GM12872 (cell line): ENCODE measurements at regions not wholly inside any gene's neighbourhood (a gene's known extent, or its start where the extent isn't known, plus 50 kb on each side); places are given as distances from the start of the nearest gene placed in this dataset.

ENCODE experiments used
- TF ChIP-seq, protein P1 (sequence below): IDR thresholded peaks from 3 replicates; pipeline ENCODE4 v1.5.1; 2011; ENCODE audit warnings: low read depth, mild to moderate bottlenecking, low read length, moderate library complexity; ENCODE audit not compliant: insufficient read depth

DNA sequence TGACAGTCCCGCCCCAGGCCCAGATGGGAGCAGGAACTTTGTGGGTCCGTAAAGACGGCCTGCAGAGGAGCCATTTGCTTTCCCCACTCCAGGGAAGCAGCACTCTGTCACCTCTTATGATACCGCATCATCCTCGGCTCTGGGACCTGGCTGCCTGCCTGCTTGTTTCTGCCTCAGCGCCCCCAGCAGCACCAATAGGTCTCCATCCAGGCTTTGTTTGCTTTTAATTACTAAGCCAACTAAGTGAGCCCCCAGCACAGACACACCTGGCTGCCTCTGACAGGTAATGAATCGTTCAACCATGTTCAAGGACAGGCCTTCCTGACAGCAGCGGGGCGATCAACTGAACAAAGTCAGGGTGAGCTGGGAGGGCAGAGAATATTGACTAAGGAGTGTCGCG lies 141.4 kb downstream of the C5orf15 start:
- TF ChIP-seq, protein P1, sequence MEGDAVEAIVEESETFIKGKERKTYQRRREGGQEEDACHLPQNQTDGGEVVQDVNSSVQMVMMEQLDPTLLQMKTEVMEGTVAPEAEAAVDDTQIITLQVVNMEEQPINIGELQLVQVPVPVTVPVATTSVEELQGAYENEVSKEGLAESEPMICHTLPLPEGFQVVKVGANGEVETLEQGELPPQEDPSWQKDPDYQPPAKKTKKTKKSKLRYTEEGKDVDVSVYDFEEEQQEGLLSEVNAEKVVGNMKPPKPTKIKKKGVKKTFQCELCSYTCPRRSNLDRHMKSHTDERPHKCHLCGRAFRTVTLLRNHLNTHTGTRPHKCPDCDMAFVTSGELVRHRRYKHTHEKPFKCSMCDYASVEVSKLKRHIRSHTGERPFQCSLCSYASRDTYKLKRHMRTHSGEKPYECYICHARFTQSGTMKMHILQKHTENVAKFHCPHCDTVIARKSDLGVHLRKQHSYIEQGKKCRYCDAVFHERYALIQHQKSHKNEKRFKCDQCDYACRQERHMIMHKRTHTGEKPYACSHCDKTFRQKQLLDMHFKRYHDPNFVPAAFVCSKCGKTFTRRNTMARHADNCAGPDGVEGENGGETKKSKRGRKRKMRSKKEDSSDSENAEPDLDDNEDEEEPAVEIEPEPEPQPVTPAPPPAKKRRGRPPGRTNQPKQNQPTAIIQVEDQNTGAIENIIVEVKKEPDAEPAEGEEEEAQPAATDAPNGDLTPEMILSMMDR, result no peak

DNA sequence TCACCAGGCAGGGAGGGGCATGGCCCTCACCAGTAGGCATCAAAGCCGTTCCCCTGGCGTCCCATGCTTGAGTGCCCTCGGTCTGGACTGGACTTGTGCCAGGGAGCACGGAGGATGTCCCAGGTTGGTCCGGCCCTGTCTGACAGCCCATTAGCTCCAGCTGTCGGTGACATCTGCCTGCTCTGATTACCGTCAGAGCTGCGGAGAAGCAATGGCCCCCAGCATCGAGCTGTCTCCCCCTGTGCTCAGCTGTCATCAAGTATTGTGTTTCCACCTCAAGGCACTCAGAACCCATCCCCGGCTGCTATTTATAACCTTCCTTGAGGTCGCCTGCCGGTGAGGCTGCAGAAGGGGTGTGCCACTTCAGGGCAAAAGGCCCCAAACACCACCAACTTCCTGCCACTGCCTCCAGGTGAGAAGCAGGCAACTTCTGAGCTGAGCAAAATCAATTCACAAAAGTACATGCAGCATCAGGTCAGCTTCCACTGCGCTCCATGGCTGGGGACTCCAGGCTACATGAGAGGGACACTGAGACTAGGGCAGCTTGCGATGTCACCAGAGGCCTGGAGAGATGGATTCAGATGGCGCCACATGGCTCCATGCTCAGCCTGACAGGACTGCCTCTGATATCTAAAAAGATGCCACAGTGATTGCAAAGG lies 142.7 kb downstream of the C5orf15 start:
- TF ChIP-seq, protein P1, result no peak

DNA sequence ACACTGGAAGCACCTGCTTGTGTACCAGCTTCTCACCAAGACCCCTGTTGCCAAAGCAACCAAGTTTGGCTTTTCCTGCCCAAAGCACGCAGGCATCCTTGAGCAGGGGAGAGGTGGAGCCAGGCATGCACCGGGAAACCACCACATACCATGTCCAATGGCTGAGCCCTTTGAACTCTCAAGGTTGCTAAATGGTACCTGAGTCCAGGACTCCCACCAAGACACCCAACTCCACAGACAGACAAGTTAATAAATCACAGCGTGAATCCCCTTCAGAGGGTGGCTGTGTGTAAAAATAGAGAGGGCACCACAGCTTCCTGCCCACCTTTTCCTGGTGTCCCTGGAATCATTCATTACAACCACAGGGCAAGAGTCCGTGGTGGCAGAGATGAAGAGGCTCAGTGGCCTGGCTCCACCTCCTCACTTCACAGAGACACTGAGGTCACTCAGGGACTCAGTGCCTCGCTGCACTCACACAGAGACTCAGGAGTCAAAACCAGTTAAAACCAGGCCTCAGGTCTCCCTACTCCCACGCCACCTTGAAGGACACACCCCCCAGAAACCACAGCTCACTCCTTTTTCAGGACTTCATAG lies 143.7 kb downstream of the C5orf15 start:
- TF ChIP-seq, protein P1, result no peak

DNA sequence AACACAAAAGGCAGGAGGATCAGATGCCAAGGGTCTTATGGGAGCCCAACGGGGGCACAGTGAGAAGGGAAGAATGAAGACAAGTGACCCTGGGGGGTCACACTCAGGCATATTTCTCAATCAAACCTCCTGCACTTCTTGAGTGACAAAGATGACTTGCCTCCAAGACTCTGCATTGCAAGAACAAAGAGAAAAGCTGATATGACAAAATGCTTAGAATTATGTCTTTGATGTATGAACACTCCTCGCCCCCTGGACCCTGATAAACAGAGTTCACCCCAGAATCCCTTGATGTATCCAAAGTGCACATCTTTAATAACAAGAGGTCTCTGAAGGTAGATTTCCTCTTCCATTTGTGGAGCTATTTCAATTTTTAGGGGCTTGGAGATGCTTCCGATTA lies 146.5 kb downstream of the C5orf15 start:
- TF ChIP-seq, protein P1, result no peak

DNA sequence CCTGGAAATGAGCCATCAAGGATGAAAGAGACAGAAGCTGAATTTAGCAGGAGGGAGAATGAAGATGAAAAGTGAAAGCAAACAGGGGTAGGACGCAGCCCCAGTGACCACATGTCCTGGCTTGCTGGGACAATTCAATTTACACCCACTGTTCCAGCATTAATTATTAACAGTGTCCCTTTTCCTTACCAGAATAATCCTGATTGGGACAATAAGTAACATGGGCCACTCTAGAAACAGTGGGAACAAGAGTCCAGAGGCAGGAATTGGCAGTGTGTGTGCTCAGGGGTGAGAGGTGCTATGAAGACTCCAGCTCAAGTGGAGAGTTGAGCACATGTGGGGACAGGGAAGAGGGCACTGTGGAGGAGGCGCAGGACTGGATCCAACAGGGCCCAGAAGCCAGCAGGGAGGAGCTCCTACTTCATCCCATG lies 147.1 kb downstream of the C5orf15 start:
- TF ChIP-seq, protein P1, result no peak

DNA sequence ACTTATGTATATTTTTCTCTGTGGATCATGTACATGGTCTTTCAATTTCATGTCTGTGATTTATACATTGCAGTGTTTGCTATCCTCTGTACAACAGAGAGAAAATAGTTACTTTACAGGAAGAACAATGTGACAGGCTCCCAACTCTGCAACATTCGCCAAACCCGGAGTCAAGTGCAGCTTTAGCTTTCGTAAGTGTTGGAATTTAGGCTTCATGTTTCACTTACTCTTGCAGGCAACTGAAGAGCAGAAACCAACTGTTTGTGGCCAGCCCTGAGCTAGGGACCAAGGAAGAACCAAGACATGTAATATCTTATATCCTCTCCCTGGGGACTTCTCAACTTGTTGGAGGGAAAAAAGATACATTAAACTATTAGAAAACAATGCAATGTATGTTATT lies 147.9 kb downstream of the C5orf15 start:
- TF ChIP-seq, protein P1, result no peak

DNA sequence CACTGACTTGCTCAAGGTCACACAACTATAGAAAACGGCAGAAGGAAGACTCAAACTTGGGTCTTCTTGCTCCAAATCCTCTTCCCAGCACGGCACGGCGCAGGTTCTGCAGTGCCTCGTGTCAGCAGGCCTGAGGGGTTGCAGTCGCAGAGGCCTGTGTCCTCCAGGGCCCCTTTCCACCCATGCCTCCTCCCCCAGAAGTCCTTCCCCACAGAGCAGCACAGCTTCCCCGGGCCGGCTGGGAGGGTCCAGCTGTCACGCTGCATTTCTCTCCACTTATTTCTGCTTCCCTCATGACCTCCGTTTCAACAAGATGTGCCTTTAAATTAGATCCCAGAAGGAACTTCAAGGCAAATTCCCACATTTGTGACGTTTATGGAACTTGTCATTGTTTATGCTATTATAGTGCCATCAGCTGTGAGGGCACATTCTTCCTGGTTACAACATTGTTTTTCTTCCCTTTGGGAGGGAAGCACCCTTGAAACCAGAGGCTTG lies 148.4 kb downstream of the C5orf15 start:
- TF ChIP-seq, protein P1, result no peak
